HG02678 (cell line): ENCODE measurements at regions not wholly inside any gene's neighbourhood (a gene's known extent, or its start where the extent isn't known, plus 50 kb on each side); places are given as distances from the start of the nearest gene placed in this dataset.

Experiments
- ATAC-seq: cut with Tn5 transposase; IDR thresholded peaks from one replicate; pipeline ENCODE4 v1.9.1; 2021; ENCODE audit warnings: mild to moderate bottlenecking, moderate library complexity; ENCODE audit not compliant: unreplicated experiment

DNA sequence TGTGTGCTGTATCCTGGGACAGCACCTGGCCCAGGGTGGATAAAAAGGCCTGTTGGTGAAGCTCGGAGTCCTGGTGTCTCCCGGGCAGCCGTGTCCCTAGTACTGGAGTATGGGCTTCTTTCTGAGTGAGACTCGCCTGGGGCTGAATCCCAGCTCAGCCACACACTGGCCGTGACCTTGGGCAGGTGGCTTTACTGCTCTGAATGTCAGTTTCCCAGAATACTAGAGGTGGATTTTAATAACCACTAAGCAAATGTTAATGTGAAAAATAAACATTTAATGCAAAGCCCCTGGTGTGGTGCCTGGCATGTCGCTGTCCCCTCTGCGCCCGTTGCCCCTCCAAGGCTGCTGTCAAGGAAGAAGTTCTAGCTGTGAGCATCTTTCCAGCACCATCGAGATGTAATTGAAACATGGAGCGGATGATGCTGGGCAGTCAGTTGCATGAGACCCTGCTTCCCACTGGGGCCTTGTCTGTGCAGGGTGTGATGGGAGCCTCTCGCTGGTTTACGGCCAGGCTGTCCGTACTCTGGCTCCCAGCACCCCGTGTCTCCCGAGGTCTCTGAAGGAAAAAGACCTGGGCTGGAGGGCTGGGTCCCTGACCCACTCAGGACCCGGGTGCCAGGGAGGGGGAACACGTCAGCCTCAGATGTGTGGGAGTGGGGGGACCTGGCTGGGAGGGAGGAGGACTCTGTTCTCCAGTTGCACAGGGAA lies 527.8 kb downstream of the MATN1 start:
- ATAC-seq, result no peak

DNA sequence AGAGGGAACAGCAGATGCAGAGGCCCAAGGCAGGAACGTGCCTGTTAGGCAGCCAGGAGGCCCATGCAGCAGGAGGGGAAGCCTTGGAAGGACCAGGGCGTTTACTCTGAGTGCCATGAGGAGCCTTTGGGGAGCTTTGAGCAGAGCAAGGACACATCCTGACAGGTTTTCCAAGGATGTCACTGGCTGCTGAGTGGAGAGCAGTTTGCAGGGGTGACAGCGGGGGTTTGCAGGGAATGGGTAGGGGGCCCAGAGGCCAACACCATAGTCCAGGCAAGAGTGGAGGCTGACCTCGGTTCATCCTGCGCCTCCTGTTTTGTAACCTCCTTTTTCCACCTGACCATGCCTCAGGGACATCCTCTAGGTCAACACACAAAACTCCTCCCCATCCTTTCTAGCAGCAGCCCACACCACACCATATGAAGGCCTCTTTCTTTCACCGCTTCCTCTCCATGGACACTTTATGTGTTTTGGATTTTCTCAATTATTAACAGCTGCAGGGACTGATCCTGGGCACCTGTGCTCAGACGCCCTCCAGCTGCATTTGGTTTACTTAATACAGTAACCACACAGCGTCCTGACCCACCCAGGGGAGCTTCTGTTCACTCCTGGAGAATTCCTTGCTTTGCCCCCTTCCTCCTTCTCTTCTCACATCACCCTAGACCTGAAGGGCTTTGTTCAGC lies 528.5 kb downstream of the MATN1 start:
- no peak for ATAC-seq

DNA sequence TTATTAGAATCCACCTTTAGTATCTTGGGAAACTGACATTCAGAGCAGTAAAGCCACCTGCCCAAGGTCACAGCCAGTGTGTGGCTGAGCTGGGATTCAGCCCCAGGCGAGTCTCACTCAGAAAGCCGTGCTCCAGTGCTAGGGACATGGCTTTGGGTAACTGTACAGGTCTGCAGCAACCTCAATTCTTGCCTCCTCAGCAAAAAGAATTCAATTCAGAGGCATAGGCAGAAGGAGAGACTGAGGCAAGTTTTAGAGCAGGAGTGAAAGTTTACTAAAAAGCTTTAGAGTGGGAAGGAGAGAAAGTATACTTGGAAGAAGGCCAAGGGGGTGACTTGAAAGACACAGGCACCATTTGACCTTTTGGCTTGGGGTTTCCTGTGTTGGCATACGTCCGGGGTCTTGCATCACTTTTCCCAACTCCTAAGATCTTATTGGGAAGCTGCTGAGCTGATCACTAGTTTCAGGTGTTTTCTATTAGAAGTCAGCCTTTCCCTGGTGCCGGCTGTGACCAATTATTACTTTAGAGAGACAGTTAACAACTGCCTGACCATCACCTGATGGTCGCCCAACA lies 529.3 kb downstream of the MATN1 start:
- ATAC-seq, result no peak

DNA sequence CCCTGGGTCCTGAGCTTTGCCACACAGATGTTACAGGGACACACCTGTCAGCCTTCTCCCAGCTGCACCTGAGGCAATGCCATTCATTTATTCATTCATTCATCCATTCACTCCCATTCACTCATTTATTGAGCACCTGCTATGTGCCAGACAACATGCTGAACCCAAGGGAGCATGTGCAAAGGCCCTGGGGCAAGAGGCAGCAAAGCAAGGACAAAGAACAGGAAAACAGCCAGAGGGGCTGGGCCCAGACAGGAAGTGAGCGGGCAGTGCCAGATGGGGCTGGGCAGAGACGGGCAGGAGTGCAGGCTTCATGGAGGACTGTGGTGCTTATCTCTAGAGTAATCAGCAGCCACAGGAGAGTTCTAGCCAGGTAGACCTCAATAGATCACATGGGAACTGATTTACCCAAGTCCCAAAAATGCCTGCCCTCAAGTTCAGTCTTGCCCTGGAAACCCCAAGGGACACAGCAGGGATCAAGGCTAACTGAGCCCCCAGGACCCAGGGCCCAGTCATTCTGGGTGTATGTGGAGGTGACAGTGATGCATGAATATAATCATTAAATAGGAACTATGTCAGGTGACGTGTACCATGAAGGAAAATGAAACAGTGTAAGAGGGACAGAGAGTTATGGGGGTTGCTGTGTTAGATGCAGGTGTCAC lies 530.3 kb downstream of the MATN1 start:
- no peak for ATAC-seq

DNA sequence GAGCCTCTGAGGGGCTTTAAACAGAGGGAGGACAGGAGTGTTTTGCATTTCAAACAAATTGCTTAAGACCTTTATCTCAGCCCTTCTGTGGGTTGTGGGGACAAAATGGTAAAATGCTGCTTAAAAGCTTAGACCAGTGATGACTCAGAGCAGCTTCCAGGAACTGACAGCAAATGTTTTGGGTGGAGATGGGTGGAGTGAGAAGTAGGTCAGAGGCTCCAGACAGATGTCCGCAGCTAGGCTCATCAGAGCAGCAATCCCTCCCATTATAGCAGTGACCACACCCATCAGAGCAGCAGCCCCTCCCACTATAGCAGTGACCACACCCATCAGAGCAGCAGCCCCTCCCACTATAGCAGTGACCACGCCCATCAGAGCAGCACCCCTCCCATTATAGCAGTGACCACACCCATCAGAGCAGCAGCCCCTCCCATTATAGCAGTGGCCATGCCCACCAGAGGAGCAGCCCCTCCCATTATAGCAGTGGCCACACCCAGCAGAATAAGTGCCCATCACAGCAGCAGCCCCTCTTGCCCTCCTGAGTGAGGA lies 532.2 kb downstream of the MATN1 start:
- no peak for ATAC-seq

DNA sequence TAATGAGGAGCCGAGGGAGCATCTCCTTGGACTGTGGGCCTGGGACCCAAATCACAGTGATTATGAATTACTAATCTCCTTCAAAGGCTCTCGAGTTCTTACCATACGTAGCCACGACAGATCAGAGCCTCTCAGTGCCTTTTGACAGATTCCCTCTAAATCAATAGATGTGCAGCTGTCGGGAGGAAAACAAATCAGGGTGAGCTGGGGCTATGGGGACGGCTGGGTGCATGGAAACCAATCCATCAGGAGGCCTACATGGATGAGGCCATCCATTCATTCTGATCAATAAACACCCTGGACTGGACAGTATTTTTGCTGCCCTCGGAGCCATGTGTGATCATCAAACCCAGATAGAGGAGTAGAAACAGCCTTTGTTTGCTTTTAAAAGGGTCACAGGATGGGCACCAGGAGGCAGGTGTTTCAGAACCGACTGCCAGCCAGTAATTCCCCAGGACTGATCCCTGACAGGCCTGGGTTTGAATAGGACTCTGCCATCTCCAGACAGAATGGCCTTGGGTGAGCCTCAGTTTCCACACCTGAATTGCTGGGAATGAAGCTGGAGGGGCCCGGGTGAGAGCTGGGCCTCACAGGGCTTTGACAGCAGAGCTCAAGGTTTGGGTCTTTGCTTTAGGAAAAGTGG lies 532.8 kb downstream of the MATN1 start:
- no peak for ATAC-seq

DNA sequence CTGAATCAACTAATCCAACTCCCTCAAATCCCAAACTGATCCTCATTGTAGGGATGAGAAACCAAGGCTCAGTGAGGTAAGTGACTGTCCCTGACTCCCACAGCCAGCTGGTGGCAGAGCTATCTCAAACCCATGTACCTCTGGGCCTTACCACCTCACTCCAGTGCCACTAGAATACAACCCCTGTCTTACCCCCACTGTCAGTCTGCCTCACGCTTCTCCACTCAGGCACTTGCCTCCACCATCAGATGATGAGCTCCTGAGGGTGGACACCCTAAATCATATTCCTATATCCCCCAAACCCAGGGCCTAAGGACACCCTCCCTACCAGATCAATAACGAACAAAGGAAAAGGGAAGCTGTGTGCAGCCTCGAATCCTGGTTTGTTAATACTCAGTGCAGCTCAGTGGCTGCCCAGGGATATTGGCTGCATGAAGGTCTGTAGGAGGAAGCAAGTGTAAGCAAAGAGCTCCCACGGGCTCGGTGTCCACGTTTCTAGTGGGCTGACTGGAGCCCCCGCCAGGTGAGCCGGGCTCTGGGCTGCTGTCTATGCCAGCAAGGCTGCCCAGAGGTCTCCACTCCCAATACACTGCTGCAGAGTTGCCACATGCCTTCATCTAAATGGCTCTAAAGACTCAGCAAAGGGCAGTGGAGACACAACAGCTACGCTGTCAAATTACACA lies 533.4 kb downstream of the MATN1 start:
- no peak for ATAC-seq

DNA sequence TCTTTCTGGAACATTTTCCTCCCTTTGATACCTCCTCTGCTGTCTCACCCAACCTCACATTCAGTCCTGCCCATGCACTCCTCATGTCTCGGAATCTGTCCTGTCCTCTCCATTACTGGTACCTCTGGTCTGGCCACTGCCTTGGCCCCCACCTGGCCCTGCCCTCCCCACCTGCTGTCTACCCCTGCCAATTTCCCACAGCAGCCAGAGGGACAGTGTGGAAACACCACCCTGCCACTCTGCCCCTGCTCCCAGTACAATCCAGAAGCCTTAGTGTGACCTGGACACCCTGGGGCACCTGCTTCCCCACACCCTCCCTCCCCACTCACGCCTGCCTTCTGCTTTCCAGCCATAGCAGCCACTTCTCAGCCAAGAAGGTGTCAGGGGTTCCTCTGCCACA lies 534.4 kb downstream of the MATN1 start:
- no peak for ATAC-seq

DNA sequence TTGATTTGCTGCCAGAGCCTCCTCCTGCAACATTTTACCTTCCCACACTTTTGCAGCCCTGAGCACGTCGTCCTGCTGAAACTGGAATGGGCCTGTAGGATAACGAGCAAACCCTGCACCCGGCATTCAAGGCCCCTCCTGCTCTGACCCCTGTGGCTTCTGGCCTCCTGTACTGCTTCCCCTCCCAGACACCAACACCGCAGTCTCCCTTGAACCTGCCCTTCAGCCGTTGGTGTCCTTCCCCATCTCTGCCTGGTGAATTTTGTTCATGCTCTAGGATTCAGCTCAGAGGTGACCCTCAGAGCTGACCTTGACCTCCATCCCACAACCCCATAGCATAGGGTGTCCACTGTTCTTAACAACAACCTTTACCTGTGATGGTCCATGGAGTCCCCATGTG lies 535.1 kb downstream of the MATN1 start:
- ATAC-seq, result no peak

DNA sequence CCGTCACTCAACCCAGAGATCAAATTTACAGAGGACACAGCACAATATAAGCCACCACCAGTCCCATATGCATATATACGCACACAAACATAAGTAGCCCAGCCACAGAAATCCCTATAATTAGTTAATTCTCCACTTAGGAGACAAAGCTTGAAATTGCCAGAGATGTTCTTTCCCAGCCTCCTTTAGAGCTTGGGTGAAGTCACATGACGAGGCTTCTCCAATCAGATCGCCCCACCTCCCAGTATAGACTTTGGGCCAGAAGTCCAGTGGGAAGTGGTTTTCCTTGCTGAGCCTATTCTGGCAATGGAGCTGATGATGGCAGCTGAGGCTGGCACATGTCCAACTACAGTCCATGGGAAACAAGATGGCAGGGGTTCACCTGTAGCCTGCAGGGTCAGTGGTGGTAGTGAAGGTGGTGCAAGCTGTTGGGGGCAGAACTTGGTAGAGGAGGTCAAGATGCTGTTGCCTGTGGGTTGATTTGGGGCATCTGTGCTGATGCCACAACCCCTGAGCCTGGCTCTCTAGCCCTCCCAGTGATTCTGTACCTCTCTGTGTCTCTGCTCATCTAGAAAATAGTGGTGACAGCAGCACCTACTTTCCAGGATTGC lies 535.9 kb downstream of the MATN1 start:
- ATAC-seq, result no peak

DNA sequence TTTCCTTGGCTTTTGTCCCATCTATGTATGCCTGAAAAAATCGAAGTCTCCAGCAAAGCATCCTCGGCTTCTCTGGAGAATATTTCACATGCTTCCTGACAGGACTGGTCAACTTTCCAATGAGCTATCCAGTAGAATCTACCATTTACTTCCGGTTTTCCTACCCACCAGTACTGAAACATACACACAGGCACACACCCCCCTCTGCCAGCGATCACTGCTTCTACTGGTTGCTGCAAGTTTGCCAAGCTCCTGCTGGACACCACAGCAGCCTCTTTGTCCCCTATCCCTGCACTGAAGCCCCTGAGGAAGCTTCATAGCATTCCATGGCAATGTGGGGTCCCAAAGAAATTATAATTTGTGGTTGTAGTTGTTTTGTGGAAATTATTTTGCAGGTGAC lies 536.8 kb downstream of the MATN1 start:
- ATAC-seq, result no peak

DNA sequence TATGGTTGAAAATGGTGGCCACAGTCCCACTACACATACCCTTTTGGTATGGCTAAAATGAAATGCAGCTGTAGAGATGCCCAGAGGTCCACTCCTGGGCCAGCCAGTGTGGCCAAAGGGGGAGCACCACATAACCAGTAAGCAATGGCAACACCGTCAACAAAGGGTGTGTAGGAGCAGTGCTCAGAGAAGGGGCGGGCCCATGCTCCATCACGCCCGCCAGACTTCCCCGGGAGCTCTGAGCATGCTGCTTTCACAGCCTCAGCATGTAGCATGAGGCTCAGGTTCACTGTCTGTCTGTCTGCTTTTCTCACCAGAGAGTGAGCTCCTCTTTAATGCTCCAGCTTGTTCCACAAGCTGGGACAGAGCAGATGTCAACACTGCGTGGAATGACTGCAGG lies 537.6 kb downstream of the MATN1 start:
- no peak for ATAC-seq

DNA sequence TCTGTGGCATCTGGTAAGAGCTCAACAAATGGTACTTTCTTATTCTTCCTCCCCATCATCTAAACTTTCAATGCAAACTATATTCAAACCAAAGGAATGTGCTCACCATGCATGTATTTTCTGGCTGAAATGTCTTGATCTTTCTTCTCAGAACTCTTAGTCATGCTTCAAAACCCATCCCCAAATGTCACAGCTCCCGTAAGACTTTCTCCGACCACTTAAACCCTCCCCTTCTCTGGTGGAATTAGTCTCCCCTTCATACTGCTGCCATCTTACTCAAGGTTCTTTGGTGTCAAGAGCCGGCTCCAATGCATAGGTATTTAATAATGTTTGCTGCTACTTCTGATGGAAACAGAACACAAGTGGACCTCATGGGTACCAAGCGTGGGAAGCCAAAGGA lies 538.1 kb downstream of the MATN1 start:
- ATAC-seq, result no peak

DNA sequence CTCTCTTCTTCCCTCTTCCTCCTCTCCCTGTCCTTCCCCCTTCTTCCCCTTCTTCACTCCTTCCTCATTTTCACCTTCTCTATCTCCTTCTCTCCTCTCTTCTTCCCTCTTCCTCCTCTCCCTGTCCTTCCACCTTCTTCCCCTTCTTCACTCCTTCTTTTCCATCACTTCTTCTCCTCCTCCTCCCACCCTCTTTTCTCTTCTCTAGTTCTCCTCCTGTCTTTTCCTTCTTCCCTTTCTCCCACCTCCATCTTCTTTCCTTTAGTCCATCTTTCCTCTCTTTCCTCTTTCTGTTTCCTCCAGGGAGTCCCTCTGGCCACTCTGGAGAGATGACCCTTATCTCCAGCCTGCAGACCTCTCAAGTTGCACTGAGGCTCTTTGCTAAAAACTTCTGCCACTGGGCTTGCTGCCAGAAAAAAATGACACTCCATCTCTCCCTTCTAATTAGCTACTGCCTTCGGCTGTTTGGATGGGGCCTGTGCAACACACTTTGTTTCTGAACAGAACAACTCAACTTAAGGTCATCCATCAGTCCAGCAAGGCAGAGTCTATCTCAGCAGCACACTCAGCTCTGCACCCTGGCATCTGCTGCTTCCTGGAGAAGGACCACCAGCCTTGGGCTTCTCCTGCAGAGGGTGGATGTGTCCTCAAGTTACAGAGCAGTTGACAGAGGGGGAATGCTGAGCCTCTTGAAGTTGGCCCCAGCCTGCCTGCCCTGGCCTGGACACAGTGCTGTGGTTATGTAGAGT lies 538.8 kb downstream of the MATN1 start:
- no peak for ATAC-seq

DNA sequence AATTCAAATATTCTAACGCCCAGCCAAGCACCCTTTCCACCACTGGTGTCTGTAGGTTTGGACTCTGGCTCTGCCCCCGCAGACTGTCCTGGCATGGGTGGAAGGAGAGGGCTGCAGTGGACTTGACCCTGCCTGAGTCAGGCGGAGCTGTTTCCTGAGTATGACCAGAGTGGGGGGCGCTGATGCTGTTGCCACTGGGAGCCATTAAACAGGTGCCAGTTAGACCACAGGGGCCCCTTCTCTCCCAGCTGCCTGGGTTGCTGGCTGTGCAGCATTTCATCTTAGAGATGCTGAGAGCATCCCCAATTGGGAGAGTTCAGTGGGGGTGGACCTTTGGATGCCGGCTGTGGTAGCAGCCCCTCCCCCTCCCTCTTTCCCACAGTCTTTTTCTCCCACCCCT lies 539.5 kb downstream of the MATN1 start:
- ATAC-seq, result no peak

DNA sequence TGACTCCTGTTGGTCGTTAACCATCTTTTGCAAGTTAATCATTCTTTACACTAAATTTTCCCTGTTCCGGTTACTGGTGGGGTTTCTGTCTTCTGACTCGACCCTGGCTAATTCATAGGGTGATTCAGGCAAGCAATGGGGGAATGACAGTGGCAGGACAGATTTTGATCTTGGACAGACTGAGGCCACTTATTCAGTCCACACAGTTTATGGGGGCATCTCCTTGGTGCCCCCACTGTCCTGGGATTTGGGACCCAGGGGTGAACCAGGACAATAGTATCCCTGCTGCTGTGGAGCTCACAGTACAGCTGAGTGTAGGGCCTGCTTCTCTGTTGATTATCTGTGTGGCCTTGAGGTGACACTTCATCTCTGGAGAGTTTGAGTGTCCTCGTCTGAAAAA lies 540.4 kb downstream of the MATN1 start:
- ATAC-seq, result no peak

DNA sequence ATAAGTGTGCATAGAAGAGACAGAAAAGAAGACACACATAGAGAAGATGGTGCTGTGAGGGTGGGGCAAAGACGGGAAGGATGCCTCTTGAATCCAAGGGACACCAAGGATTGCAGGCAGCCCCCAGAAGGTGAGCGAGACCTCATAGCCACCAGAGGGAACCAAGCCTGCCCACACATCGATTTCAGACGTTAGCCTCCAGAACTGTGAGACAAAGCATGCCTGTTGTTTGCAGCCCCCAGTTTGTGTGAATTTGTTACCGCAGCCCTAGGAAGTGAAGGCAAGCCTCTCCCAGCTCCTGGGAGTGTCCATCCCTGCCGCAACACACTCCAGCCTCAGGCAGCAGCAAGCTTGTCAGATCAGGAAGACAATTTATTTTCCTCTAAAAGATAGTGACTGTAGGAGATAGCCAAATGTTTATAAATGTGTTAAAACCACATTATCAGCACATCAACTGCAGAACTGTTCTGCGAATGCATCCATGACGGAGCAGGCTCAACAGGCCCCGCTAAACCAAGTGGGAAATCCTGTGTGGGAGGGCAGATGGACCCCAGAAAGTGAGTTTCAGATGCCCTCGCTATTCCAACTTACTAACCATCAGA lies 543.3 kb downstream of the MATN1 start:
- ATAC-seq, result no peak

DNA sequence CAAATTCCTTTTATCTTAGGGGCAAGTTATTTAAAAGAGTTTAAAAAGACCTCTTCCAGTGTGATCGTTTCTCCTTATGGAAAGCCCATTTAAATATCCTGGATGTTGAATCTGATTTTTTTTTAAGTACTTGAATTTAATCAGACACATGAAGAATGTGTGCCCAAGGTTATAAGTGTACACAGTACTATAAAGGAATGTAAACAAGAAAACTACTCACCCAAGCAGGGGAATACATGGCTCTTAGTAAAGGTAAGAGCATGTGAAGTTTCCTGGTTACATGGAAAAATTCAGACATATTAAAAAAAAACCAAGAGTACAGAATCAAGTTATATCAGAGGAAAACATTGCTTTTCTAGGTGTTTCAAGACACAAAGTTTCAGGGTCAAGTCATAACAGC lies 546.9 kb downstream of the MATN1 start:
- ATAC-seq, result no peak

DNA sequence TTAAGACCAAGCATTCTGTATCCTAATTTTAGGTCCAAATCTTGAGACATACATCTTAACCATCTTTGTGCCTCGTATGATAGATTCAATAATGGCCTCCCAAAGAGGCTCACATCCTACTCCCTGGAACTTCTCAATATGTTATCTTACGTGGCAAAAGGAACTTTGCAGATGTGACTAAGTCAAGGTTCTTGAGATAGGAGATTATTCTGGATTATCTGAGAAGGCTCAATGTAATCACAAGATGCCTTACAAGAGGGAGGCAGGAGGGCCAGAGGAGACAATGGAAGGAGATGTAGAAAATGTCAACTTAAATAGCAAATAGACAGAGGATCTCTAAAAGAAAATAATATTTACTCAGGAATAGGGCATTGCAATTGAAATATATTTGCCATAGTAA lies 548.9 kb downstream of the MATN1 start:
- ATAC-seq, result no peak
